BJ (cell line): ENCODE measurements at regions not wholly inside any gene's neighbourhood (a gene's known extent, or its start where the extent isn't known, plus 50 kb on each side); places are given as distances from the start of the nearest gene placed in this dataset.

ENCODE experiments used
- CTCF ChIA-PET: fragments of 350-600 bp; formaldehyde crosslinking; extraction: SDS; loops from one replicate; lab custom pipeline; 2021; ENCODE audit warnings: antibody characterized with exemption, inconsistent platforms; lab: Yijun Ruan, JAX
- POLR2A ChIA-PET: fragments of 300-600 bp; sonication (Branson Sonifier 250); formaldehyde crosslinking; extraction: SDS; loops from one replicate; lab custom pipeline; 2021; ENCODE audit warnings: antibody characterized with exemption; lab: Charles Lee
- DNase-seq: peaks from one replicate; pipeline ENCODE4 v3.0.0-alpha.2; 2011; ENCODE audit warnings: low read depth
- H3K27me3 ChIP-seq: 2 replicates; pipeline ENCODE4 v1.6.0; 2011; ENCODE audit warnings: low read length; ENCODE audit not compliant: control insufficient read depth, insufficient read depth
- H3K36me3 ChIP-seq: 2 replicates; pipeline ENCODE4 v1.5.1; 2011; ENCODE audit warnings: low read length; ENCODE audit not compliant: control insufficient read depth, insufficient read depth
- H3K4me3 ChIP-seq: 2 replicates; pipeline ENCODE4 v1.5.1; 2011; ENCODE audit warnings: low read depth, mild to moderate bottlenecking, control low read depth, low read length
- CTCF ChIP-seq: IDR thresholded peaks from 2 replicates; pipeline ENCODE4 v1.5.1; 2011; ENCODE audit warnings: low read depth, mild to moderate bottlenecking, control low read depth, inconsistent platforms, low read length, moderate library complexity; ENCODE audit not compliant: insufficient read depth

- no peaks in the 10 kb centered on the region for H3K27me3 ChIP-seq
- no peaks in the 10 kb centered on the region for H3K36me3 ChIP-seq
- CTCF ChIA-PET, result no interaction called here
- DNase-seq, result no peak
- no peak for TF ChIP-seq CTCF
- no peak overlapping the region for H3K4me3 ChIP-seq
- POLR2A ChIA-PET, result no interaction called here
These were observed 276.9 kb upstream of the PCDH7 start for GRCh38 chr4:30443289-30443688.

- Histone ChIP-seq H3K27me3 (no peaks in the 10 kb centered on the region), H3K4me3 (no peak overlapping the region), H3K36me3 (no peaks in the 10 kb centered on the region)
- ChIA-PET CTCF (no interaction called here), POLR2A (no interaction called here)
- DNase-seq, result no peak
- TF ChIP-seq CTCF, result no peak
These were observed 269.7 kb upstream of the PCDH7 start for GRCh38 chr4:30450474-30450873.

GRCh38 chr4:30454504-30454903, 265.7 kb upstream of the PCDH7 start:
- no peak for TF ChIP-seq CTCF
- H3K4me3 ChIP-seq, result no peak overlapping the region
- ChIA-PET CTCF (interaction anchor here (1.2 kb wide), 1 partner anchor 10 kb away, joined by 3 read pairs; no protein-coding TSS in a partner anchor), POLR2A (no interaction called here)
- no peaks in the 10 kb centered on the region for H3K27me3 ChIP-seq
- no peaks in the 10 kb centered on the region for H3K36me3 ChIP-seq
- DNase-seq, result no peak

- H3K36me3 ChIP-seq, result no peaks in the 10 kb centered on the region
- ChIA-PET POLR2A (no interaction called here), CTCF (no interaction called here)
- H3K4me3 ChIP-seq, result no peak overlapping the region
- DNase-seq, result no peak
- no peak for TF ChIP-seq CTCF
- no peaks in the 10 kb centered on the region for H3K27me3 ChIP-seq
These were observed 263.5 kb upstream of the PCDH7 start for GRCh38 chr4:30456716-30457115.

- no peaks in the 10 kb centered on the region for H3K27me3 ChIP-seq
- TF ChIP-seq CTCF, result no peak
- no peak for DNase-seq
- ChIA-PET CTCF (no interaction called here), POLR2A (no interaction called here)
- no peaks in the 10 kb centered on the region for H3K36me3 ChIP-seq
- no peak overlapping the region for H3K4me3 ChIP-seq
These were observed 259.4 kb upstream of the PCDH7 start for GRCh38 chr4:30460818-30461217.
